Duodenal mucosa (tissue), 2 donors: ENCODE measurements at regions not wholly inside any gene's neighbourhood (a gene's known extent, or its start where the extent isn't known, plus 50 kb on each side); places are given as distances from the start of the nearest gene placed in this dataset.
"Not testable (repeated sequence)": the region's sequence is repeated elsewhere in the genome, so short reads cannot be mapped to it uniquely, and the experiment has no call there.

Experiments
- H3K27ac ChIP-seq: one replicate; pipeline ENCODE4 v1.7.0; 2013; ENCODE audit warnings: low read depth, low read length
- H3K27me3 ChIP-seq, 2 donors: one replicate each; pipeline ENCODE4 v1.7.0; 2013; ENCODE audit warnings: low read length in 2 of 2, control low read depth in 1 of 2; ENCODE audit not compliant: insufficient read depth in 2 of 2, control insufficient read depth in 1 of 2
- H3K36me3 ChIP-seq, 2 donors: one replicate each; pipeline ENCODE4 v1.7.0; 2013; ENCODE audit warnings: low read length in 2 of 2, control low read depth in 1 of 2; ENCODE audit not compliant: insufficient read depth in 2 of 2, control insufficient read depth in 1 of 2
- H3K4me1 ChIP-seq, 2 donors: one replicate each; pipeline ENCODE4 v1.7.0; 2013; ENCODE audit warnings: low read length in 2 of 2, control low read depth in 1 of 2; ENCODE audit not compliant: insufficient read depth in 2 of 2, control insufficient read depth in 1 of 2
- H3K4me3 ChIP-seq, 2 donors: one replicate each; pipeline ENCODE4 v1.7.0; 2013; ENCODE audit warnings: low read length in 2 of 2, low read depth in 1 of 2
- H3K9ac ChIP-seq, 2 donors: one replicate each; pipeline ENCODE4 v1.7.0; 2013; ENCODE audit warnings: low read length in 2 of 2, low read depth in 1 of 2
- H3K9me3 ChIP-seq, 2 donors: one replicate each; pipeline ENCODE4 v1.7.0; 2013; ENCODE audit warnings: low read length in 2 of 2, control low read depth in 1 of 2; ENCODE audit not compliant: control insufficient read depth in 1 of 2

GRCh38 chr10:29816801-29817558 is 182.2 kb upstream of the SVIL start:
- H3K4me3 ChIP-seq = no peak overlapping the region
- no peaks in the 10 kb centered on the region for H3K36me3 ChIP-seq
- no peak overlapping the region for H3K9ac ChIP-seq
- H3K27me3 ChIP-seq = no peaks in the 10 kb centered on the region
- H3K4me1 ChIP-seq = no peaks in the 10 kb centered on the region
- no peaks in the 10 kb centered on the region for H3K9me3 ChIP-seq
- no peak overlapping the region for H3K27ac ChIP-seq

GRCh38 chr10:29815572-29815971 is 180.8 kb upstream of the SVIL start:
- Histone ChIP-seq H3K9ac (no peak overlapping the region), H3K27ac (no peak overlapping the region)

GRCh38 chr10:29811751-29812427 is 177.1 kb upstream of the SVIL start:
- no peaks in the 10 kb centered on the region for H3K36me3 ChIP-seq
- H3K9me3 ChIP-seq = no peaks in the 10 kb centered on the region
- H3K4me1 ChIP-seq = no peaks in the 10 kb centered on the region
- H3K4me3 ChIP-seq = no peak overlapping the region
- no peak overlapping the region for H3K9ac ChIP-seq
- H3K27me3 ChIP-seq = no peaks in the 10 kb centered on the region
- no peak overlapping the region for H3K27ac ChIP-seq

More at GRCh38 chr10:29815572-29815971, 180.8 kb upstream of the SVIL start:
- Histone ChIP-seq H3K9me3 (no peaks in the 10 kb centered on the region), H3K27me3 (no peaks in the 10 kb centered on the region), H3K36me3 (no peaks in the 10 kb centered on the region), H3K4me3 (no peak overlapping the region), H3K4me1 (no peaks in the 10 kb centered on the region)

- no peaks in the 10 kb centered on the region for H3K4me1 ChIP-seq
- no peak overlapping the region for H3K27ac ChIP-seq
- H3K27me3 ChIP-seq = no peaks in the 10 kb centered on the region
- no peaks in the 10 kb centered on the region for H3K36me3 ChIP-seq
- no peaks in the 10 kb centered on the region for H3K9me3 ChIP-seq
- no peak overlapping the region for H3K4me3 ChIP-seq
- no peak overlapping the region for H3K9ac ChIP-seq
Observed at GRCh38 chr10:29810816-29811215, 176.0 kb upstream of the SVIL start.

GRCh38 chr10:29810231-29810630 is 175.5 kb upstream of the SVIL start:
- H3K36me3 ChIP-seq, H3K27me3 ChIP-seq, H3K4me3 ChIP-seq, H3K9ac ChIP-seq, H3K9me3 ChIP-seq, H3K4me1 ChIP-seq, H3K27ac ChIP-seq: not testable (repeated sequence)

- Histone ChIP-seq H3K4me1 (peaks cover 0 to 2% of the 10 kb centered on the region in 2 donors), H3K27ac (no peak overlapping the region), H3K9me3 (no peaks in the 10 kb centered on the region), H3K9ac (no peak overlapping the region), H3K4me3 (no peak overlapping the region), H3K36me3 (no peaks in the 10 kb centered on the region), H3K27me3 (no peaks in the 10 kb centered on the region)
Observed at GRCh38 chr10:29809383-29809782, 174.6 kb upstream of the SVIL start.

GRCh38 chr10:29807163-29807806 is 172.5 kb upstream of the SVIL start:
- H3K4me1 ChIP-seq = peaks cover 0 to 12% of the 10 kb centered on the region in 2 donors
- H3K4me3 ChIP-seq = no peak overlapping the region
- H3K9ac ChIP-seq = no peak overlapping the region
- no peaks in the 10 kb centered on the region for H3K36me3 ChIP-seq
- no peaks in the 10 kb centered on the region for H3K9me3 ChIP-seq
- H3K27me3 ChIP-seq = no peaks in the 10 kb centered on the region
- H3K27ac ChIP-seq = no peak overlapping the region

GRCh38 chr10:29806350-29806788 is 171.6 kb upstream of the SVIL start:
- Histone ChIP-seq H3K4me3 (no peak overlapping the region), H3K9ac (no peak overlapping the region), H3K27me3 (no peaks in the 10 kb centered on the region), H3K27ac (no peak overlapping the region), H3K9me3 (no peaks in the 10 kb centered on the region), H3K4me1 (peaks cover 0 to 12% of the 10 kb centered on the region in 2 donors), H3K36me3 (no peaks in the 10 kb centered on the region)

- H3K9ac ChIP-seq = no peak overlapping the region
- H3K27ac ChIP-seq = no peak overlapping the region
- no peaks in the 10 kb centered on the region for H3K27me3 ChIP-seq
- peaks cover 0 to 12% of the 10 kb centered on the region in 2 donors for H3K4me1 ChIP-seq
- no peaks in the 10 kb centered on the region for H3K9me3 ChIP-seq
- no peaks in the 10 kb centered on the region for H3K36me3 ChIP-seq
- no peak overlapping the region for H3K4me3 ChIP-seq
Observed at GRCh38 chr10:29805134-29805723, 170.5 kb upstream of the SVIL start.
